NCI-H128 (cell line): ENCODE measurements at regions not wholly inside any gene's neighbourhood (a gene's known extent, or its start where the extent isn't known, plus 50 kb on each side); places are given as distances from the start of the nearest gene placed in this dataset.

Source experiments
- DNase-seq: peaks from one replicate; lab custom pipeline; 2025; ENCODE audit not compliant: unreplicated experiment; lab: John Stamatoyannopoulos, UW

- no peak for DNase-seq
Measured at GRCh38 chr13:74004109-74004508, 130.1 kb downstream of the KLF12 start.

- DNase-seq, result no peak
Measured at GRCh38 chr13:74003374-74003773, 130.8 kb downstream of the KLF12 start.

- no peak for DNase-seq
Measured at GRCh38 chr13:74000876-74001275, 133.3 kb downstream of the KLF12 start.

GRCh38 chr13:73998631-73999030, 135.6 kb downstream of the KLF12 start:
- no peak for DNase-seq

- no peak for DNase-seq
Measured at GRCh38 chr13:73997964-73998363, 136.2 kb downstream of the KLF12 start.

- no peak for DNase-seq
Measured at GRCh38 chr13:73996569-73996968, 137.6 kb downstream of the KLF12 start.

GRCh38 chr13:73995736-73996135, 138.5 kb downstream of the KLF12 start:
- DNase-seq, result no peak

- no peak for DNase-seq
Measured at GRCh38 chr13:73993661-73994060, 140.5 kb downstream of the KLF12 start.

- DNase-seq, result no peak
Measured at GRCh38 chr13:73991884-73992283, 142.3 kb downstream of the KLF12 start.

- DNase-seq, result no peak
Measured at GRCh38 chr13:73991384-73991783, 142.8 kb downstream of the KLF12 start.

GRCh38 chr13:73989244-73989843, 144.9 kb downstream of the KLF12 start:
- no peak for DNase-seq

- no peak for DNase-seq
Measured at GRCh38 chr13:73988461-73988860, 145.7 kb downstream of the KLF12 start.

- no peak for DNase-seq
Measured at GRCh38 chr13:73987618-73988017, 146.6 kb downstream of the KLF12 start.

GRCh38 chr13:73985783-73986182, 148.4 kb downstream of the KLF12 start:
- no peak for DNase-seq

GRCh38 chr13:73984949-73985691, 149.1 kb downstream of the KLF12 start:
- no peak for DNase-seq

- no peak for DNase-seq
Measured at GRCh38 chr13:73984201-73984600, 150.0 kb downstream of the KLF12 start.

GRCh38 chr13:73983109-73983508, 151.1 kb downstream of the KLF12 start:
- no peak for DNase-seq

- DNase-seq, result no peak
Measured at GRCh38 chr13:73981595-73981994, 152.6 kb downstream of the KLF12 start.

GRCh38 chr13:73975767-73976166, 158.4 kb downstream of the KLF12 start:
- no peak for DNase-seq

GRCh38 chr13:73974051-73974450, 160.2 kb downstream of the KLF12 start:
- DNase-seq, result no peak

- DNase-seq, result no peak
Measured at GRCh38 chr13:73973156-73973555, 161.0 kb downstream of the KLF12 start.

- no peak for DNase-seq
Measured at GRCh38 chr13:73972545-73972944, 161.7 kb downstream of the KLF12 start.

- no peak for DNase-seq
Measured at GRCh38 chr13:73971481-73971880, 162.7 kb downstream of the KLF12 start.
